Left ventricle myocardium superior (tissue), 1 donor: ENCODE measurements at regions not wholly inside any gene's neighbourhood (a gene's known extent, or its start where the extent isn't known, plus 50 kb on each side); places are given as distances from the start of the nearest gene placed in this dataset.
A peak's percentile ranks its signal among the peaks of the same experiment; 100 is the strongest.
"Not testable (repeated sequence)": the region's sequence is repeated elsewhere in the genome, so short reads cannot be mapped to it uniquely, and the experiment has no call there.

Experiments used
- ATAC-seq: fragments of 200-7000 bp; cut with Tn5 transposase; one replicate; pipeline ENCODE4 v1.9.1; 2020; ENCODE audit warnings: mild to moderate bottlenecking, moderate library complexity
- DNase-seq: peaks from one replicate; pipeline ENCODE4 v3.0.0-alpha.2; 2020
- intact Hi-C: fragments of 100-400 bp; cut with micrococcal nuclease; formaldehyde crosslinking; loops from one replicate; pipeline ENCODE4 v1.11.0; 2022
- donor health status: DM: no; HTN: yes; CAD: no; lungs with severe emphysema.

- intact Hi-C loops = loop anchor here (5.0 kb wide), 1 partner anchor 262 kb away; no protein-coding TSS in a partner anchor
- DNase-seq = no peak
- ATAC-seq = no peak
These were observed 113.4 kb downstream of the LHX2 start for GRCh38 chr9:124124729-124125650.

GRCh38 chr9:124125651-124125977 is 114.0 kb downstream of the LHX2 start:
- intact Hi-C loops = loop anchor here (5.0 kb wide), 1 partner anchor 262 kb away; no protein-coding TSS in a partner anchor
- DNase-seq (no peak), ATAC-seq (no peak)

DNA sequence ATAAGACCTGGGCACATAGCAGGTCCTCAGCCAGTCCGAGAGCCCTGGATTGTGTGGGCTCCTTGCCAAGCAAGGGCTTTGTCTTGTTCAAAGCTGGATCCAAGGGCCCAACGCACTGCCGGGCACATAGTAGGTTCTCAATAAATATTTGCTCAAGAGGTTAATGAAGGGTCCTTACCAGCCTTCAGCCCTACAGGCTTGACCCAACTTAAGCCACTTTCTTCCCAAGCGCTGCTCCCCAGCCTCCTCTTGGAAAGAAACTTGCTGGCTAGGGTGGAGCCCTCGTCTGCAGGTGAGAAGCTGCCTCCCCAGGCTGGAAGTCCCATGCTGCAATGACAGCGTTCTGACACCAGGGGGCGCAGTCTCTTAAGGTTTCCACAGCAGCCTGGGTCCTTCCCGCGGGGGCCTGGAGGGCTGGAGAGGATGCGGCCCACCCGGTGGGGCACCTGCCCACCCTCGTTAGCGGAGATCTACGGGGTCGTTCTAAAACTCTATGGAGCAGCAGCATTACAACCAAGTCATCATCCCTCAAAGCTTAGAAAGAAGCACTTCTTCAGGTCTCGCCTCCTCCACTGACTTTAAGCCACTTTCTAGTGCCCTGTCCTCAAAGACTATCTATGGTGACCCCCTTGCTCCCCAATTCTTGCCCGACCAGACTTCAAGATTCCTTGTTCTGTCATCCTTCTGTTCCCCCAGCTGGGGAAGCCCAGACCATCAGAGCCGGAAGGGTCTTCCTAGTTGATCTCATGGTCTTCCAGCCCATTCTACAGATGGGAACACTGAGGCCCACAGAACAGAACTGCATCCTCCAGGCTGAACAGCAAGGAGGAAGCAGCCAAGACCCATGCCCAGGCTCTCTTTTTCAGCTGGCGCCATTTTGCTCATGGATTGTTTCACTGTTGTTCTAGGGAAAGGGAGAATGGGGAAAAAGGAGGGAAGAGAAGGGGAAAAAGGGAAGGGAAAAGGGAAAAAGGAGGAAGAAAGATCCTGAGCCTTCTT is 115.4 kb downstream of the LHX2 start:
- DNase-seq (peak; percentile 82), ATAC-seq (peak; percentile 71)
- intact Hi-C loops = loop anchor here (5.0 kb wide), 1 partner anchor 260 kb away; no protein-coding TSS in a partner anchor

GRCh38 chr9:124128568-124129166 is 117.1 kb downstream of the LHX2 start:
- ATAC-seq (no peak), DNase-seq (no peak)
- intact Hi-C loops = loop anchor here (5.0 kb wide), 1 partner anchor 259 kb away; no protein-coding TSS in a partner anchor

- ATAC-seq = no peak
- intact Hi-C loops = no loop called here
- DNase-seq = no peak
These were observed 118.9 kb downstream of the LHX2 start for GRCh38 chr9:124130277-124131075.

GRCh38 chr9:124131518-124131917 is 120.0 kb downstream of the LHX2 start:
- intact Hi-C loops, DNase-seq, ATAC-seq: not testable (repeated sequence)

DNA sequence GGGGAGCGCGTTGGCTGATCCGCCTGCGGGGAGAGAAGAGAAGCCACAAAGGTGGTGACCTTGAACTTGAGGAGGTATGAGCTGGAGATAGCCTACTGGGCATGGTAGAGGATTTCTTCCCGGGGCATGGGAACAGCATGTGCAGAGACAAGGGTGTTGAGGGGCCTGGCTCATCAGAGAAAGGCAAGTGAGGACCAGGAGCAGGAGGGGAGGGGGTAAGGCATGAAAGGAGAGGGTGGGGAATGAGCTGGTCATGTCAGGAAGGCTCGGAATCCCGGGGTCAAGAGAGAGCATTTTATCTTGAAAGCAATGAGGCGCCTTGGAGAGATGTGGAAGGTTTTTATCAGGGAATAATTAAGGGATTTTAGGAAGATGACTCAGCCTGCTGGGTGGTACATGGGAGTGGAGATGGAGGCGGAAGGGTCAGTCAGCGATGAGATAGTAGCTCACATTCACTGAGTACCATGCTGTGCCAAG is 121.1 kb downstream of the LHX2 start:
- intact Hi-C loops = no loop called here
- ATAC-seq (no peak), DNase-seq (no peak)

DNA sequence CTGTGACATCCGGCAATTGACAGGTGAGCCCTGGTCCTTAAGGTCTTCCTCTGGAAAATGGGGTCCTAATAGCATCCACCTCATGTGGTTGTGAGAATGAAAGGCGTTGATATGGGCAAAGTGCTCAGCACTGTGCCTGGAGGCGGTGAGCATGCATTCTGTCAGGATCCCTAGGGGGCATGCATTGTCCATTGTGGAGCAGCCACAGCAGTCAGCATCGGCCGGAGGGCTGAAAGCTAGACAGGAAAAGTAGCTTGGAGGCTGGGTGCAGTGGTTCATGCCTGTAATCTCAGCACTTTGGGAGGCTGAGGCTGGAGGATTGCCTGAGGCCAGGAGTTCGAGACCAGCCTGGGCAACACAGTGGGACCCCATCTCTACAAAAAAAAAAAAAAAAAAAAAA is 122.2 kb downstream of the LHX2 start:
- peak; percentile 57 for ATAC-seq
- peak; percentile 39 for DNase-seq
- intact Hi-C loops = no loop called here

GRCh38 chr9:124134526-124134925 is 123.0 kb downstream of the LHX2 start:
- ATAC-seq = no peak
- no peak for DNase-seq
- intact Hi-C loops = no loop called here

DNA sequence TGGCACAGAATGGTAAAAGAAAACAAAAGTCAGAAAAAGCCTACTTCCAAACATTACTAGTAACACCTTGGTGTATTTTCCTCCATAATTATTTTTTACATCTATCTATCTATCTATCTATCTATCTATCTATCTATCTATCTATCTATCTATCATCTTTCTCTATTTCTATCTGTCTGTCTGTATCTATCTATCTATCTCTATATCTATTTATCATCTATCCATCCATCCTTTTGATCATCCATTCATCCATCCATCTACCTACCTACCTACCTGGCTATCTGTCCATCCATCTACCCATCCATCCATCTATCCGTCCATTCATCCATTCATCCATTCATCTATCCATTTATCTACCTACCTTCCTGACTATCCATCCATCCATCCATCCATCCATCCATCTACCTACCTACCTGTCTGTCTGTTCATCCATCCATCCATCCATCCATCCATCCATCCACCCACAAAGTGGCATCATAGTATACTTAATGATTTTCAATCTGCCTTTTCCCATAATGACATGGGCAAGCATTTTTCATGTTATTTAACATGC is 121.9 kb upstream of the NEK6 start:
- ATAC-seq (no peak), DNase-seq (no peak)
- intact Hi-C loops = no loop called here

GRCh38 chr9:124137009-124137943 is 120.5 kb upstream of the NEK6 start:
- DNase-seq = no peak
- no peak for ATAC-seq
- intact Hi-C loops = no loop called here

DNA sequence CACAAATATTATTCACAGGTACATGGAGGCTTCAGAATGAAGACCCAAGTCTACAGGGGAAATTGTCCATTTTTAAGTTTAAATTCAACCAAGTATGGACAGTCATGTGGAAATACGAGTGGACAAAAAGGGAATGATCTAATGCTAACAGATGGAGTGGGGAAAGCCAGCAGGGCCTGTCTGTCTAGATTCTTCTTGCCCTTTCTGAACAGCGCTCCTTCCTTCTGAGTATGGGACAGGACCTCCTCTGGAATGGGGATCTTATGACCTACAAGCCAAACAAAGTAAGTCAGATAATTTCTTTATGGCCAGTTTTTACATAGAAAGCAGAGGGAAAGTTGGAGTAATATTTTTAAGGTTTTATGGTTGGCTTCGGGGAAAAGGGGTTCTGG is 119.8 kb upstream of the NEK6 start:
- ATAC-seq (no peak), DNase-seq (no peak)
- intact Hi-C loops = no loop called here

DNA sequence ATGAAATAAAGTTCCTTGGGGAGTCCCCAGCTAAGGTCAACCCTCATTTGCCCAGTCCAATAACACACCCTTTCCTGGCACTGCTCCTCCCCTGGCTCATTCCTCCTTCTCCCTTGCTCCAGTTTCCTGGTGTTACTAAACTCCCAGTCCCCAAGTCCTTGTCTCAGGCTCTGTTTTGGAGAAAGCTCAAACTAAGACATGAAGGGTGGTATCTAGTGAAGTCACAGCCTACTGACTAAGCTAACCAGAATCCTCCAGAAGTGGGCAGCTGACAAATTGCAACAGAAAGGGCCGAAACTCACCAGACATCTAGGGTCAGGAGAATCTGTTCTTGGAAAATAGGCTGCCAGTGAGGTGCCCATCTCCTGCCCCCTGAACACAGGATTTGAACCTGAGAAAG is 118.7 kb upstream of the NEK6 start:
- intact Hi-C loops = no loop called here
- DNase-seq = no peak
- no peak for ATAC-seq

- intact Hi-C loops = no loop called here
- no peak for ATAC-seq
- DNase-seq = no peak
These were observed 116.7 kb upstream of the NEK6 start for GRCh38 chr9:124140941-124141568.

DNA sequence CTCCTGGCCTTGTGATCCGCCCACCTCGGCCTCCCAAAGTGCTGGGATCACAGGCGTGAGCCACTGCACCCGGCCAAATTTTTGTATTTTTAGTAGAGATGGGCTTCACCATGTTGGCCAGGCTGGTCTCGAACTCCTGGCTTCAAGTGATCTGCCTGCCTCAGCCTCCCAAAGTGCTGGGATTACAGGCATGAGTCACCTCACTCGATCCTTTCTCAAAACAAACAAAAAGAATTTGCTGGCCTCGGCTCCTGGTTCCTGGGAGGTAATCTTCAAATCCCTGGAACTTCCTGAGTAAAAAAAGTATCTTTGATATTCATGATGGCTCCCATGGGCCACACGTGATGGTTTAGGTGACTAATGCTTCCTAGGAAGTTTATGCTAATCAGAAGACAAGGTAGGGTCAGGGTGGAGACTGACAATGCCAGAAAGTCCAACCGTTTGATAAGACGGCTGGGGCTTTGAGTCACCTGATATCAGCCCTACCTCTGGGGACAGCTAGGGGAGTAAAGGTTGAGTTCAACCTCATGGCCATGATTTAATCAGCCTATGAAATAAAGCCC is 113.1 kb upstream of the NEK6 start:
- DNase-seq, ATAC-seq, intact Hi-C loops: not testable (repeated sequence)

- intact Hi-C loops = no loop called here
- ATAC-seq (no peak), DNase-seq (no peak)
These were observed 111.7 kb upstream of the NEK6 start for GRCh38 chr9:124146031-124146561.
